ENCODE measurements at regions not wholly inside any gene's neighbourhood (a gene's known extent, or its start where the extent isn't known, plus 50 kb on each side); places are given as distances from the start of the nearest gene placed in this dataset.

- ChIA-PET CTCF (no interaction called here), POLR2A (no interaction called here)
- dilution Hi-C loops (cut with MboI; ENCODE audit: extremely low pct_ligation_motif_present, low sequenced_read_pairs) (no loop called here), intact Hi-C loops (cut with micrococcal nuclease) (no loop called here)
- no peaks in the 10 kb centered on the region for H3K79me2 ChIP-seq (ENCODE audit: control insufficient read depth, insufficient read depth, low read length)
- H3K27ac ChIP-seq (ENCODE audit: insufficient read depth, low read depth, low read length), result no peak overlapping the region
- H3K9me1 ChIP-seq (replicated peaks; ENCODE audit: control insufficient read depth, extremely low read depth, insufficient read depth, low read length), result no peaks in the 10 kb centered on the region
- H3K9me3 ChIP-seq (replicated peaks; ENCODE audit: control insufficient read depth, insufficient read depth, low read length), result no peaks in the 10 kb centered on the region
- no peaks in the 10 kb centered on the region for H4K20me1 ChIP-seq (replicated peaks; ENCODE audit: control insufficient read depth, extremely low read depth, insufficient read depth, low read length)
- H3K4me3 ChIP-seq (replicated peaks in 1 of 3; ENCODE audit: insufficient read depth in 1 of 3, low read depth in 1 of 3, low read length in 3 of 3), result no peak overlapping the region
- peaks cover 5 to 16% of the 10 kb centered on the region in 2 experiments for H3K27me3 ChIP-seq (ENCODE audit: control insufficient read depth in 2 of 2, insufficient read depth in 2 of 2, low read length in 2 of 2)
- no peak overlapping the region for H3K4me2 ChIP-seq (ENCODE audit: insufficient read depth, low read length)
- H2AFZ ChIP-seq (ENCODE audit: low read depth, low read length), result no peak overlapping the region
- FAIRE-seq, result no peak
- DNase-seq (ENCODE audit: low read depth, low spot score), result no peak
- no peaks in the 10 kb centered on the region for H3K36me3 ChIP-seq (ENCODE audit: control insufficient read depth in 2 of 2, extremely low read depth in 1 of 2, insufficient read depth in 2 of 2, low read length in 2 of 2)
- BruUV-seq (replicated peaks), result no TSS peak
- TF ChIP-seq POLR2AphosphoS5 (IDR thresholded peaks at IDR 0.05; ENCODE audit: insufficient read depth, low read depth, low read length) (no peak), MAX (IDR thresholded peaks at IDR 0.05; ENCODE audit: insufficient read depth, insufficient read length) (no peak), EZH2 (IDR thresholded peaks at IDR 0.05; ENCODE audit: borderline replicate concordance, low read depth, low read length, severe bottlenecking) (no peak), FOS (IDR thresholded peaks at IDR 0.05; ENCODE audit: borderline replicate concordance, insufficient read depth, low read length) (no peak), GATA2 (IDR thresholded peaks at IDR 0.05; ENCODE audit: insufficient read depth, insufficient read length, low read depth, low read length) (no peak), POLR2A (IDR thresholded peaks at IDR 0.05; ENCODE audit: low read depth, low read length) (no peak), JUN (IDR thresholded peaks at IDR 0.05; ENCODE audit: borderline replicate concordance, insufficient read depth, insufficient read length, low read depth) (no peak), MYC (IDR thresholded peaks at IDR 0.05; ENCODE audit: low read depth, low read length) (no peak), CTCF (IDR thresholded peaks at IDR 0.05; ENCODE audit: extremely low read depth in 1 of 2, insufficient read depth in 1 of 2, low read depth in 1 of 2, low read length in 2 of 2) (no peak)
- H3K4me1 ChIP-seq (ENCODE audit: control insufficient read depth, extremely low read depth, insufficient read depth, low read length), result no peaks in the 10 kb centered on the region
- H3K9ac ChIP-seq (replicated peaks; ENCODE audit: extremely low read depth, insufficient read depth, low read length), result no peak overlapping the region
Observed at GRCh38 chr6:90354961-90355360, 58.3 kb upstream of the BACH2 start.

Measured in endothelial cell of umbilical vein (primary cell).